SK-N-SH treated with all-trans-retinoic acid at 6 μM for 48 hours (cell line): ENCODE measurements at regions not wholly inside any gene's neighbourhood (a gene's known extent, or its start where the extent isn't known, plus 50 kb on each side); places are given as distances from the start of the nearest gene placed in this dataset.

Experiments
- ATAC-seq: fragments of 200-7000 bp; cut with Tn5 transposase; 3 replicates; pipeline ENCODE4 v1.9.1; 2020; ENCODE audit warnings: mild to moderate bottlenecking, moderate library complexity
- ARNTL ChIP-seq: fragments of 450-650 bp; formaldehyde crosslinking; IDR thresholded peaks from 2 replicates; pipeline ENCODE4 v1.5.0; 2020; ENCODE audit warnings: low read depth, mild to moderate bottlenecking, moderate library complexity, borderline replicate concordance
- BACH2 ChIP-seq: fragments of 250-450 bp; sonication (Bioruptor Pico); IDR thresholded peaks from 2 replicates; pipeline ENCODE4 v1.9.0; 2021; ENCODE audit warnings: mild to moderate bottlenecking, borderline replicate concordance
- CSDC2 ChIP-seq: fragments of 250-450 bp; sonication (Bioruptor Pico); IDR thresholded peaks from 2 replicates; pipeline ENCODE4 v1.5.0; 2020; ENCODE audit warnings: mild to moderate bottlenecking, moderate library complexity
- ESRRG ChIP-seq: fragments of 250-450 bp; sonication (Bioruptor Pico); IDR thresholded peaks from 2 replicates; pipeline ENCODE4 v1.6.1; 2021; ENCODE audit warnings: mild to moderate bottlenecking
- GLIS3 ChIP-seq: fragments of 250-450 bp; sonication (Bioruptor Pico); IDR thresholded peaks from 2 replicates; pipeline ENCODE4 v1.5.0; 2020; ENCODE audit warnings: mild to moderate bottlenecking, moderate library complexity
- ISL1 ChIP-seq: fragments of 250-450 bp; sonication (Bioruptor Pico); IDR thresholded peaks from 2 replicates; pipeline ENCODE4 v2.1.2; 2022; ENCODE audit warnings: mild to moderate bottlenecking, moderate library complexity
- PATZ1 ChIP-seq: fragments of 250-450 bp; sonication (Bioruptor Pico); IDR thresholded peaks from 2 replicates; pipeline ENCODE4 v1.8.0; 2020; ENCODE audit warnings: mild to moderate bottlenecking, moderate library complexity, borderline replicate concordance
- POU6F1 ChIP-seq: fragments of 250-450 bp; sonication (Bioruptor Pico); IDR thresholded peaks from 2 replicates; pipeline ENCODE4 v1.8.0; 2021; ENCODE audit warnings: low read depth, mild to moderate bottlenecking, moderate library complexity, borderline replicate concordance
- PPARA ChIP-seq: fragments of 250-450 bp; sonication (Bioruptor Pico); IDR thresholded peaks from 2 replicates; pipeline ENCODE4 v1.5.0; 2020; ENCODE audit warnings: mild to moderate bottlenecking, borderline replicate concordance
- RARB ChIP-seq: fragments of 250-450 bp; sonication (Bioruptor Pico); IDR thresholded peaks from 2 replicates; pipeline ENCODE4 v1.8.0; 2021; ENCODE audit warnings: mild to moderate bottlenecking, moderate library complexity
- SNAI2 ChIP-seq: fragments of 250-450 bp; sonication (Bioruptor Pico); IDR thresholded peaks from 2 replicates; pipeline ENCODE4 v1.5.0; 2020; ENCODE audit warnings: mild to moderate bottlenecking, moderate library complexity
- TCF4 ChIP-seq: fragments of 250-450 bp; sonication (Bioruptor Pico); IDR thresholded peaks from 2 replicates; pipeline ENCODE4 v1.8.0; 2021; ENCODE audit warnings: mild to moderate bottlenecking, moderate library complexity, borderline replicate concordance
- TOX ChIP-seq: fragments of 250-450 bp; sonication (Bioruptor Pico); IDR thresholded peaks from 2 replicates; pipeline ENCODE4 v1.8.0; 2021; ENCODE audit warnings: mild to moderate bottlenecking, moderate library complexity, borderline replicate concordance
- ZC3H10 ChIP-seq: fragments of 250-450 bp; sonication (Bioruptor Pico); IDR thresholded peaks from 2 replicates; pipeline ENCODE4 v1.5.1; 2021; ENCODE audit warnings: mild to moderate bottlenecking, moderate library complexity
- ZFP3 ChIP-seq: fragments of 250-450 bp; sonication (Bioruptor Pico); IDR thresholded peaks from 2 replicates; pipeline ENCODE4 v1.5.0; 2020; ENCODE audit warnings: mild to moderate bottlenecking, moderate library complexity
- ZFP30 ChIP-seq: fragments of 450-650 bp; formaldehyde crosslinking; IDR thresholded peaks from 2 replicates; pipeline ENCODE4 v1.5.0; 2022; ENCODE audit warnings: mild to moderate bottlenecking, moderate library complexity
- ZNF565 ChIP-seq: fragments of 450-650 bp; formaldehyde crosslinking; conservative IDR thresholded peaks from 2 replicates; pipeline ENCODE4 v1.5.0; 2020; ENCODE audit warnings: low read depth, mild to moderate bottlenecking, moderate library complexity
- ZNF70 ChIP-seq: fragments of 450-650 bp; formaldehyde crosslinking; IDR thresholded peaks from 2 replicates; pipeline ENCODE4 v1.5.0; 2020; ENCODE audit warnings: mild to moderate bottlenecking, moderate library complexity
- ZNF8 ChIP-seq: fragments of 450-650 bp; formaldehyde crosslinking; IDR thresholded peaks from 2 replicates; pipeline ENCODE4 v1.5.0; 2020; ENCODE audit warnings: mild to moderate bottlenecking, moderate library complexity
- TF ChIP-seq, protein P1 (sequence below): fragments of 250-450 bp; sonication (Bioruptor Pico); IDR thresholded peaks from 2 replicates; pipeline ENCODE4 v1.5.0; 2020; ENCODE audit warnings: mild to moderate bottlenecking, moderate library complexity
- TF ChIP-seq, protein P2 (sequence below): fragments of 250-450 bp; sonication (Bioruptor Pico); IDR thresholded peaks from 2 replicates; pipeline ENCODE4 v1.5.1; 2020; ENCODE audit warnings: low read depth, mild to moderate bottlenecking, moderate library complexity

DNA sequence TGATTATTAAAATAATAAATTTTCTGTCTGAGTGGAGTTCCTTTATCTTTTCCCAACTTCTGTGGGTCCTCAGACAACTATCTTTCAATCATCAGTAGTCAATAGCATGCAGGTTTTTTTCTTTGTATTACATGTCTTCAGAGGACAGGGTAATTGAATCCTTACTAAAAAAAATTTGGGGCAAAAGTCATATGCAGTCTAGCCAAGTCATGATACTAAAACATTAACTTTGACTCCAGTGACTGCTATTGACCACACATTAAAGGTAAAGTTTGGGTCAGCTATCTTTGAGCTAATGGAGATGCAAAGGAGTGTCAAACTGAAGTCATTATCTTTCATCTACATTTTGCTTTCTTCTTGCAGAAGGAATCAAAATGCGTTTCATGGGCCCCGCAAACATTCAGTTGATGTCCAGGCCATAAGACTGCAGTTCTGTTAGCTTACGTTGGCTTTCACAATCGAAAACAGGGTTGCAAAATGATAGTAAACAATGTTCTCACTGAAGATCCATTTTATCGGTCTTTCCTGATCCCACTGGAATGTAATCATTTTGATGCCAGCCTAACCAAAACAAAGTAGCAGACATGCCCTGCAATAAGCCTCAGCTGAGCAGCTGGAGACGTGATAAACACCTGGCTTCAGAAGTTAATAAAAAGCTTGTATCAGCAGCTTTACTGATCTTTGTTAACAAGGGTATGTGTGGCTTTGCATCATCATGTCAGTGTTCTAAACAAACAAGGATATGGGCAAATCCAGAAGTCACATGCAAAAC is 186.1 kb upstream of the PRLR start:
- no peak for ATAC-seq
- TF ChIP-seq ZC3H10 (CRISPR knock-in tag) (no peak), PPARA (CRISPR knock-in tag) (no peak), SNAI2 (no peak), BACH2 (no peak), TCF4 (CRISPR knock-in tag) (no peak), TOX (CRISPR knock-in tag) (no peak), ISL1 (CRISPR knock-in tag) (no peak), ZFP3 (no peak), ZNF8 (CRISPR knock-in tag) (no peak), PATZ1 (CRISPR knock-in tag) (no peak), CSDC2 (CRISPR knock-in tag) (no peak), ARNTL (CRISPR knock-in tag) (no peak), ZFP30 (CRISPR knock-in tag) (no peak), RARB (CRISPR knock-in tag) (no peak), GLIS3 (no peak), ZNF70 (no peak)
- TF ChIP-seq, protein P1, sequence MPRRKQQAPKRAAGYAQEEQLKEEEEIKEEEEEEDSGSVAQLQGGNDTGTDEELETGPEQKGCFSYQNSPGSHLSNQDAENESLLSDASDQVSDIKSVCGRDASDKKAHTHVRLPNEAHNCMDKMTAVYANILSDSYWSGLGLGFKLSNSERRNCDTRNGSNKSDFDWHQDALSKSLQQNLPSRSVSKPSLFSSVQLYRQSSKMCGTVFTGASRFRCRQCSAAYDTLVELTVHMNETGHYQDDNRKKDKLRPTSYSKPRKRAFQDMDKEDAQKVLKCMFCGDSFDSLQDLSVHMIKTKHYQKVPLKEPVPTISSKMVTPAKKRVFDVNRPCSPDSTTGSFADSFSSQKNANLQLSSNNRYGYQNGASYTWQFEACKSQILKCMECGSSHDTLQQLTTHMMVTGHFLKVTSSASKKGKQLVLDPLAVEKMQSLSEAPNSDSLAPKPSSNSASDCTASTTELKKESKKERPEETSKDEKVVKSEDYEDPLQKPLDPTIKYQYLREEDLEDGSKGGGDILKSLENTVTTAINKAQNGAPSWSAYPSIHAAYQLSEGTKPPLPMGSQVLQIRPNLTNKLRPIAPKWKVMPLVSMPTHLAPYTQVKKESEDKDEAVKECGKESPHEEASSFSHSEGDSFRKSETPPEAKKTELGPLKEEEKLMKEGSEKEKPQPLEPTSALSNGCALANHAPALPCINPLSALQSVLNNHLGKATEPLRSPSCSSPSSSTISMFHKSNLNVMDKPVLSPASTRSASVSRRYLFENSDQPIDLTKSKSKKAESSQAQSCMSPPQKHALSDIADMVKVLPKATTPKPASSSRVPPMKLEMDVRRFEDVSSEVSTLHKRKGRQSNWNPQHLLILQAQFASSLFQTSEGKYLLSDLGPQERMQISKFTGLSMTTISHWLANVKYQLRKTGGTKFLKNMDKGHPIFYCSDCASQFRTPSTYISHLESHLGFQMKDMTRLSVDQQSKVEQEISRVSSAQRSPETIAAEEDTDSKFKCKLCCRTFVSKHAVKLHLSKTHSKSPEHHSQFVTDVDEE (CRISPR knock-in tag): no peak
- TF ChIP-seq, all 23 proteins: peak for 0

GRCh38 chr5:35415309-35415708 is 185.0 kb upstream of the PRLR start:
- no peak for ATAC-seq
- no peak for TF ChIP-seq GLIS3
- TF ChIP-seq, protein P2, sequence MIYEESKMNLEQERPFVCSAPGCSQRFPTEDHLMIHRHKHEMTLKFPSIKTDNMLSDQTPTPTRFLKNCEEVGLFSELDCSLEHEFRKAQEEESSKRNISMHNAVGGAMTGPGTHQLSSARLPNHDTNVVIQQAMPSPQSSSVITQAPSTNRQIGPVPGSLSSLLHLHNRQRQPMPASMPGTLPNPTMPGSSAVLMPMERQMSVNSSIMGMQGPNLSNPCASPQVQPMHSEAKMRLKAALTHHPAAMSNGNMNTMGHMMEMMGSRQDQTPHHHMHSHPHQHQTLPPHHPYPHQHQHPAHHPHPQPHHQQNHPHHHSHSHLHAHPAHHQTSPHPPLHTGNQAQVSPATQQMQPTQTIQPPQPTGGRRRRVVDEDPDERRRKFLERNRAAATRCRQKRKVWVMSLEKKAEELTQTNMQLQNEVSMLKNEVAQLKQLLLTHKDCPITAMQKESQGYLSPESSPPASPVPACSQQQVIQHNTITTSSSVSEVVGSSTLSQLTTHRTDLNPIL (CRISPR knock-in tag): no peak

DNA sequence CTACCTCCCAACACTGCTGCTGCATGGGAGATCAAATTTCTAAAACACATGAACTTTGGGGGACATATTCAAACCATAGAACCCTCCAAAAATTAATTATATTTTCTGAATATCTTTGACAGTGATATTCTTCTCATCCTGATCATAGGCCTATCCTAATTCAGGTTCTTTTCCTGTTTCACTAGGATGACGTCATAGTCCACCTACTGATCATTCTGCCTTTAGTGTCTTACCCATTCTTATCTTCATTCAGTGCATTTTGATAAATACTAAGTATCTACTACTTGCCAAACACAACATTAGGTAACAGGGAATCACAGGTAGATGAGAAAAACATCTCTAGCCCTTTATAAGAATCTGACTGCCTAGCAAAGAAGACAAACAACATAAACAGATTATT is 179.1 kb upstream of the PRLR start:
- TF ChIP-seq ZNF565: no peak
- TF ChIP-seq POU6F1: no peak
- no peak for TF ChIP-seq ZNF70
- no peak for TF ChIP-seq RARB (CRISPR knock-in tag)
- no peak for TF ChIP-seq GLIS3
- TF ChIP-seq, protein P2 (CRISPR knock-in tag): no peak
- TF ChIP-seq, all 23 proteins: peak for 0
- ATAC-seq: no peak

GRCh38 chr5:35408146-35408545 is 177.9 kb upstream of the PRLR start:
- ATAC-seq: no peak
- TF ChIP-seq PATZ1 (CRISPR knock-in tag): no peak
- TF ChIP-seq CSDC2 (CRISPR knock-in tag): no peak
- no peak for TF ChIP-seq TOX (CRISPR knock-in tag)
- no peak for TF ChIP-seq ESRRG
- no peak for TF ChIP-seq BACH2
- TF ChIP-seq ZFP30 (CRISPR knock-in tag): no peak
- no peak for TF ChIP-seq ZNF8 (CRISPR knock-in tag)
- no peak for TF ChIP-seq ZC3H10 (CRISPR knock-in tag)
- TF ChIP-seq RARB (CRISPR knock-in tag): no peak
- TF ChIP-seq, protein P1 (CRISPR knock-in tag): no peak
- no peak for TF ChIP-seq ZNF70
- no peak for TF ChIP-seq GLIS3
